Smooth muscle cell (in vitro differentiated cells): ENCODE measurements at regions not wholly inside any gene's neighbourhood (a gene's known extent, or its start where the extent isn't known, plus 50 kb on each side); places are given as distances from the start of the nearest gene placed in this dataset.

Experiments
- DNase-seq: peaks from one replicate; lab custom pipeline; 2025; ENCODE audit not compliant: unreplicated experiment; lab: John Stamatoyannopoulos, UW
- H2AFZ ChIP-seq: fragments of 200-600 bp; sonication (generic); 2 replicates; pipeline ENCODE4 v1.6.0; 2016; ENCODE audit warnings: antibody characterized with exemption, low read depth, mild to moderate bottlenecking
- H3F3A ChIP-seq: fragments of 200-600 bp; sonication (generic); 2 replicates; pipeline ENCODE4 v1.6.0; 2017; ENCODE audit warnings: antibody characterized with exemption, low read depth
- H3K27ac ChIP-seq: fragments of 200-600 bp; sonication (generic); 2 replicates; pipeline ENCODE4 v1.5.1; 2016; ENCODE audit warnings: low read depth, mild to moderate bottlenecking
- H3K27me3 ChIP-seq: fragments of 200-600 bp; sonication (generic); 2 replicates; pipeline ENCODE4 v1.6.1; 2016; ENCODE audit warnings: low read depth, mild to moderate bottlenecking
- H3K36me3 ChIP-seq: fragments of 200-600 bp; sonication (generic); 2 replicates; pipeline ENCODE4 v1.5.1; 2016; ENCODE audit warnings: low read depth
- H3K4me1 ChIP-seq: fragments of 200-600 bp; sonication (generic); 2 replicates; pipeline ENCODE4 v1.5.1; 2016; ENCODE audit warnings: low read depth
- H3K4me2 ChIP-seq: fragments of 200-600 bp; sonication (generic); 2 replicates; pipeline ENCODE4 v1.6.0; 2016; ENCODE audit warnings: mild to moderate bottlenecking
- H3K4me3 ChIP-seq: fragments of 200-600 bp; sonication (generic); 2 replicates; pipeline ENCODE4 v1.5.1; 2016; ENCODE audit warnings: mild to moderate bottlenecking
- H3K79me2 ChIP-seq: fragments of 200-600 bp; sonication (generic); 2 replicates; pipeline ENCODE4 v1.6.0; 2016; ENCODE audit warnings: low read depth, mild to moderate bottlenecking
- H3K9ac ChIP-seq: fragments of 200-600 bp; sonication (generic); 2 replicates; pipeline ENCODE4 v1.6.0; 2016; ENCODE audit warnings: low read depth
- H3K9me3 ChIP-seq: fragments of 200-600 bp; sonication (generic); replicated peaks from 2 replicates; pipeline ENCODE4 v1.5.1; 2016; ENCODE audit warnings: low read depth
- H4K20me1 ChIP-seq: fragments of 200-600 bp; sonication (generic); 2 replicates; pipeline ENCODE4 v1.6.0; 2016; ENCODE audit warnings: low read depth
- WGBS: methylation state at CpG from one replicate; pipeline ENCODE4 v1.1.7; 2016; ENCODE audit warnings: low lambda C conversion rate; 5-methylcytosine and 5-hydroxymethylcytosine counted together
- TF ChIP-seq, protein P1 (sequence below): fragments of 200-600 bp; sonication (generic); IDR thresholded peaks from 2 replicates; pipeline ENCODE4 v1.5.1; 2017; ENCODE audit warnings: borderline replicate concordance, mild to moderate bottlenecking, antibody characterized with exemption; ENCODE audit not compliant: insufficient read depth, poor library complexity, severe bottlenecking

GRCh38 chr5:166961028-166961427 is 1330.4 kb upstream of the WWC1 start:
- no peaks in the 10 kb centered on the region for H3F3A ChIP-seq
- H3K4me2 ChIP-seq, result no peak overlapping the region
- no peaks in the 10 kb centered on the region for H4K20me1 ChIP-seq
- H3K4me3 ChIP-seq, result no peak overlapping the region
- H3K27me3 ChIP-seq, result no peaks in the 10 kb centered on the region
- TF ChIP-seq, protein P1, sequence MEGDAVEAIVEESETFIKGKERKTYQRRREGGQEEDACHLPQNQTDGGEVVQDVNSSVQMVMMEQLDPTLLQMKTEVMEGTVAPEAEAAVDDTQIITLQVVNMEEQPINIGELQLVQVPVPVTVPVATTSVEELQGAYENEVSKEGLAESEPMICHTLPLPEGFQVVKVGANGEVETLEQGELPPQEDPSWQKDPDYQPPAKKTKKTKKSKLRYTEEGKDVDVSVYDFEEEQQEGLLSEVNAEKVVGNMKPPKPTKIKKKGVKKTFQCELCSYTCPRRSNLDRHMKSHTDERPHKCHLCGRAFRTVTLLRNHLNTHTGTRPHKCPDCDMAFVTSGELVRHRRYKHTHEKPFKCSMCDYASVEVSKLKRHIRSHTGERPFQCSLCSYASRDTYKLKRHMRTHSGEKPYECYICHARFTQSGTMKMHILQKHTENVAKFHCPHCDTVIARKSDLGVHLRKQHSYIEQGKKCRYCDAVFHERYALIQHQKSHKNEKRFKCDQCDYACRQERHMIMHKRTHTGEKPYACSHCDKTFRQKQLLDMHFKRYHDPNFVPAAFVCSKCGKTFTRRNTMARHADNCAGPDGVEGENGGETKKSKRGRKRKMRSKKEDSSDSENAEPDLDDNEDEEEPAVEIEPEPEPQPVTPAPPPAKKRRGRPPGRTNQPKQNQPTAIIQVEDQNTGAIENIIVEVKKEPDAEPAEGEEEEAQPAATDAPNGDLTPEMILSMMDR, result peak; percentile 28
- H3K36me3 ChIP-seq, result no peaks in the 10 kb centered on the region
- DNase-seq, result no peak
- no peak overlapping the region for H3K9ac ChIP-seq
- no peak overlapping the region for H2AFZ ChIP-seq
- 93% methylated on average over 5 of the region's 5 CpGs for WGBS
- no peaks in the 10 kb centered on the region for H3K79me2 ChIP-seq
- no peaks in the 10 kb centered on the region for H3K9me3 ChIP-seq
- H3K27ac ChIP-seq, result no peak overlapping the region
- H3K4me1 ChIP-seq, result no peaks in the 10 kb centered on the region

GRCh38 chr5:166961913-166962312 is 1329.5 kb upstream of the WWC1 start:
- Histone ChIP-seq H2AFZ (no peak overlapping the region), H3K27me3 (no peaks in the 10 kb centered on the region), H3K79me2 (no peaks in the 10 kb centered on the region), H3K9me3 (no peaks in the 10 kb centered on the region), H3K4me2 (peak overlapping the region; percentile 57), H3K27ac (no peak overlapping the region), H3K4me3 (no peak overlapping the region), H3K9ac (no peak overlapping the region), H4K20me1 (no peaks in the 10 kb centered on the region), H3K36me3 (no peaks in the 10 kb centered on the region), H3F3A (no peaks in the 10 kb centered on the region), H3K4me1 (no peaks in the 10 kb centered on the region)
- 45% methylated on average over 4 of the region's 4 CpGs for WGBS
- no peak for DNase-seq
- TF ChIP-seq, protein P1, result no peak

- WGBS, result 31% methylated on average over 8 of the region's 8 CpGs
- Histone ChIP-seq H3K9ac (no peak overlapping the region), H3K9me3 (no peaks in the 10 kb centered on the region), H3K27me3 (no peaks in the 10 kb centered on the region), H3K4me3 (no peak overlapping the region), H2AFZ (peak overlapping the region; percentile 11), H3K4me2 (peak overlapping the region; percentile 57), H3K27ac (no peak overlapping the region), H3K79me2 (no peaks in the 10 kb centered on the region), H3K4me1 (no peaks in the 10 kb centered on the region), H3F3A (no peaks in the 10 kb centered on the region), H4K20me1 (no peaks in the 10 kb centered on the region), H3K36me3 (no peaks in the 10 kb centered on the region)
- TF ChIP-seq, protein P1, result no peak
- no peak for DNase-seq
Observed at GRCh38 chr5:166962461-166962860, 1329.0 kb upstream of the WWC1 start.

DNA sequence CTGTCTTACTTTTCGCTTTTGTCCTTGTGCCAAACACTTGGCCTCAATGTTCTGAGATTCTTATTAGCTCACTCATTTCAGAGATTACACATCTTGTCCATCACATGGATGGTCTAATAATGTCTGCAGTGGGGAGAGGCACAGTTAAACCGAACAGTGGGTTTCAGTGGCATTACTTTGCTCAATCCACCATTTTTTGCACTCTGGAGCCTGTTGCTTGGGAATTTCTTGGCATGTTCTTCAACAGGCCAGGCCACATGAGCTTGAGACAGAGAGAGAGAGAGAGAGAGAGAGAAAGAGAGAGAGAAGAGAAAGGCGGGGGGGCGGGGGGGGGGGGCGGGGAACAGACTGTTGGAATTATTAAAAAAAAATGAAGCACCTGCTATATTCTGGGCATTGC is 1327.8 kb upstream of the WWC1 start:
- H3F3A ChIP-seq, result no peaks in the 10 kb centered on the region
- H3K36me3 ChIP-seq, result no peaks in the 10 kb centered on the region
- no peak overlapping the region for H2AFZ ChIP-seq
- H3K4me3 ChIP-seq, result no peak overlapping the region
- no peak overlapping the region for H3K9ac ChIP-seq
- H4K20me1 ChIP-seq, result no peaks in the 10 kb centered on the region
- H3K27me3 ChIP-seq, result no peaks in the 10 kb centered on the region
- H3K4me2 ChIP-seq, result no peak overlapping the region
- WGBS, result 91% methylated on average over 3 of the region's 5 CpGs
- no peak for DNase-seq
- TF ChIP-seq, protein P1, result no peak
- no peaks in the 10 kb centered on the region for H3K4me1 ChIP-seq
- H3K79me2 ChIP-seq, result no peaks in the 10 kb centered on the region
- no peak overlapping the region for H3K27ac ChIP-seq
- H3K9me3 ChIP-seq, result no peaks in the 10 kb centered on the region
